ENCODE measurements at regions not wholly inside any gene's neighbourhood (a gene's known extent, or its start where the extent isn't known, plus 50 kb on each side); places are given as distances from the start of the nearest gene placed in this dataset.

- TF ChIP-seq, protein P1, sequence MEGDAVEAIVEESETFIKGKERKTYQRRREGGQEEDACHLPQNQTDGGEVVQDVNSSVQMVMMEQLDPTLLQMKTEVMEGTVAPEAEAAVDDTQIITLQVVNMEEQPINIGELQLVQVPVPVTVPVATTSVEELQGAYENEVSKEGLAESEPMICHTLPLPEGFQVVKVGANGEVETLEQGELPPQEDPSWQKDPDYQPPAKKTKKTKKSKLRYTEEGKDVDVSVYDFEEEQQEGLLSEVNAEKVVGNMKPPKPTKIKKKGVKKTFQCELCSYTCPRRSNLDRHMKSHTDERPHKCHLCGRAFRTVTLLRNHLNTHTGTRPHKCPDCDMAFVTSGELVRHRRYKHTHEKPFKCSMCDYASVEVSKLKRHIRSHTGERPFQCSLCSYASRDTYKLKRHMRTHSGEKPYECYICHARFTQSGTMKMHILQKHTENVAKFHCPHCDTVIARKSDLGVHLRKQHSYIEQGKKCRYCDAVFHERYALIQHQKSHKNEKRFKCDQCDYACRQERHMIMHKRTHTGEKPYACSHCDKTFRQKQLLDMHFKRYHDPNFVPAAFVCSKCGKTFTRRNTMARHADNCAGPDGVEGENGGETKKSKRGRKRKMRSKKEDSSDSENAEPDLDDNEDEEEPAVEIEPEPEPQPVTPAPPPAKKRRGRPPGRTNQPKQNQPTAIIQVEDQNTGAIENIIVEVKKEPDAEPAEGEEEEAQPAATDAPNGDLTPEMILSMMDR (IDR thresholded peaks at IDR 0.05; ENCODE audit: low read depth, low read length), result no peak
- TF ChIP-seq MYC (IDR thresholded peaks at IDR 0.05; ENCODE audit: low read depth, low read length) (no peak), POLR2A (IDR thresholded peaks at IDR 0.05; ENCODE audit: extremely low read depth, insufficient read length) (no peak)
Measured at GRCh38 chr13:107043021-107043956, 475.4 kb upstream of the ARGLU1 start.

Measured in NB4 (cell line).